ENCODE measurements at regions not wholly inside any gene's neighbourhood (a gene's known extent, or its start where the extent isn't known, plus 50 kb on each side); places are given as distances from the start of the nearest gene placed in this dataset.

DNA sequence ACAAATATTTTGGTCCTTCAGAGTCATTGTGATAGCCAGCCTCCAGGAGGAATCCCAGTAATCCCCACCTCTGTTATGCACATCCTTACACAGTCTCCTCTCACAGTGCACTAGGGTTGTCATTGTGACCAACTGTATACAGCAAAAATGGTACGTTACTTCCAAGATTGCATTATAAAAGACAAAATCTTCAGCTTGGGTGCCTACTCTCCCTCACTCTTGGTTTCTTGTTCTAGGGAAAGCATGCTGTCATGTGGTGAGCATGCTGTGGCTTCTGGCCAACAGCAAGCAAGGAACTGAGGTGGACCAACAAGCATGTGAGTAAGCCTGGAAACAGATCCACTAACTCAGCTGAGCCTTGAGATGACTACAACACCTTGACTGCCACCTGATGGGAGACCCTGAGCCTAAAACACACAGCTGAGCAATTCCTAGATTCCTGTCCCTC is 130.1 kb upstream of the DST start:
- DNase-seq (ENCODE audit: low read depth in 2 of 3, low spot score in 2 of 3): no peak

DNA sequence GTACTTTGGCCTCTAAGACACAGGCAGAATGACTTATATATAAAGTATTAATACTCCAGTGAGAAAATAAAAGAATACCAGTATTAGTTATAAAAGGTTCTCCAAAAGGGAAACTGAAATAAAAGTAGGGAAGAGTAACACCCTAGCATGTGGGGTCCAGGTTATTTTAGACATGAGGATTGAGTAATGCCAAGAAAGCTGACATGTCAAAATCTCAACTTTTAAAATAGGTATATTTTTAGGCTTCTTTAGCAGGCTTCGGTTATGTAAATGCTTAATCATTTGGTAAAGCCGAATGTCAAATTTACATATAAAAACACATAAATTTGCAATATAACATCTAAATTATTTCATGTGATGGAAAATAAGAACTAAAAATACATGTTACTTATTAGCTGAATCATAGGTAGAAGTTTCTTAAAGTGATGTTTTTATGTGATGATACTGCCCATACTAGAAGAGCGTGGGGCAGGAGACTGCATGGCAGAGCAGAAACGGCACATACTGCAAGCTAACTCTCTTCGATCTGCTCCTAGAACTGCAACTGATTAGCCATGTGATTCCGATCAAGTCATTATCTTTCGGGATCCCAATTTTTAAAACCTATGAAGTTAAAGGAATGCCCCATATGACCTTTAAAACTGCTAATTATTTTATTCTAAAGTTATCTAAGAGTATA is 129.4 kb upstream of the DST start:
- no peak for DNase-seq (ENCODE audit: low read depth in 2 of 3, low spot score in 2 of 3)

DNA sequence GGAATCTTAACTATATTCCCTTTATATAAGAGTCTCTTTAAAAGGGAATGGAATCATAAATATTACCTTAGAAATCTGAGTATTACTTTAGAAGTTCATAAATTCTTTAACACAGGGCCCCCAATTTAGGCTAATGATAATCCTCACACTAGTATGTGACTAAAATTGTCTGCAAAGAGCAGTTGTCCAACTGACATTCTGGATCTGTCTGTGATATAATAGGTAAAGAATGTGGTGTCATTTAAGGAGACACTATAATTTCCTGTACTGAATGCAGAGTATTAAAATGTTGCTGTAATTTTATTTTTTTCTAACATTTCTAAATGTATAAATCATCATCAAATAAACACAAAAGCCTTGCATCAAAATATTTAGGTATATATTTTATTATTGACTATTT is 128.5 kb upstream of the DST start:
- DNase-seq (ENCODE audit: low read depth in 2 of 3, low spot score in 2 of 3): no peak

DNA sequence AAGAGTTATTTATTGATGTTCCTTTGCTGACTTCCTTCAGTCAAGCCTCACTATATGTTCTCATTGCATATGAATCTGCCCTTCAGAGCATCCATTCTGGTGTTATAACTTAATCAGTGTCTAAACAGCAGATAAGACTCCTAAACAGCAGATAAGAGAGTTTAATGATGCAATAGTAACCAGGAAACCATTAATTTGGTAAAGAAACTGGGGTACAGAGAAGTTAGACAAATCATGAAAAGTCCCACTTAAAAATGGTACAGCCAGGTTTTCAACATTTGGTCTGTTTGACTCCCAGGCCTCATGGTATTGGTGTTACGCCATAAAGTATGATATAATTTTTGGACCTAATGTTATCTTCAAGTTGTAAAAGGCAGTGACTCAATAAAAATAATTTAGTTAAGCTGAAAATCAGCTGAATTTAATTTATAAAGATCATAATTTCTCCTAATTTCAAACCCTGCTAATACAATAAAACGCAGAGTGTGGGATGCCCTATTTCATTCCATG is 127.4 kb upstream of the DST start:
- DNase-seq (ENCODE audit: low read depth in 2 of 3, low spot score in 2 of 3): no peak

DNA sequence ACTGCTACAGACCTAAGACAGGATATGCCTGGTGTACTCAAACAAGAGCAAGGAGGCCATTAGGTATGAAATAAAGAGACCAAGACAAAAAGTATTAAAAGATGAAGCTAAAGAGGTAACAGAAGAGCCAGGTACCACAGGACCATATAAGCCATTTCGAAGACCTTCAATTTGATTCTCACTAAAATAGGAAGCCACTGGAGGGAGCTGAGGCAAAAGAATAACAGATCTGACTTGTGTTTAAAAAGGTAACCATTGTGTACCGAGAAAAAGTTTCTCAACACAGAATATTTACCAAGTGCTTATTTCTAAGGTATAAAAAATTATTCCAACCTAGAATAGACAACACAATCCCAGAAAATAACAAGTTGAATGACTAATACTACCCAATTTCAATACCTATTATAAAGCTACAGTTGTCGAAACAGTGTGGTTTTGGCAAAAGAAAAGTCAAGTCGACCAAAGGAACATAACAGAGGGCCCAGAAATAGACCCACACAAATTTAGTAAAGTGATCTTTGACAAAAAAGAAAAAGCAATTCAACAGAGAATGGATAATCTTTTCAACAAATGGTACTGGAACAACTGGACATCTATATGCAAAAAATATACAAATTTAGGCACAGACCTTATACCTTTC is 125.3 kb upstream of the DST start:
- peak in 1 of 3 donors; percentile 56 for DNase-seq (ENCODE audit: low read depth in 2 of 3, low spot score in 2 of 3)

DNA sequence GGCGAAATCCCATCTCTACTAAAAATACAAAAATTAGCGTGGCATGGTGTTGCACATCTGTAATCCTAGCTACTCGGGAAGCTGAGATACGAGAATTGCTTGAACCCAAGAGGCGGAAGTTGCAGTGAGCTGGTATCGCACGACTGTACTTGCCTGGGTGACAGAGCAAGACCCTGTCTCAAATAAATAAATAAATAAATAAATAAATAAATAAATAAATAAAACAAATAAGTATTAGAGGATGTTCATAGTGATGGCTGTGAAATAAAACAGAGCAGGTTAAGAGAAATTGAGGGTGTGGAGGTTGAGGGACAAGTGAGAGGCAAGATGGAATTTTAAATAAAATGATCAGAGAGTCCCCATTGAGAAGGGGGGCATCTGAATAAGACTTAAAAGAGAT is 124.7 kb upstream of the DST start:
- no peak for DNase-seq (ENCODE audit: low read depth in 2 of 3, low spot score in 2 of 3)

DNA sequence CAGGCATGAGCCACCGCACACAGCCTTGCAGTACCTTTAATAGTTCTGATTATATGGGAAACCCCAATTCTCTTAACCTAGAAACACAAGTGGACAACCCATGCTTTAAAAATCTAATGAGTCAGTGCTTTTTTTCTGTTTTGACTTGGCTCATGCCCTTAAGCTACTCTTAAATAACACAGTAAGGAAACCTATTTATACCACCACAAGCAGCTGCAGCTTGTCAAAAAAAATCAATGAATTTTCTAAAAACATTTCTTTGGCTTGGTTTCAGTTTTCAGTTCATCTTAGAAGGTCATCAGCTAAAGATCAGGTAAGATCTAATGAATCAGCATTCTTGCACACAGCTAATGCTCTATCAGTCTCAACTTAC is 124.1 kb upstream of the DST start:
- no peak for DNase-seq (ENCODE audit: low read depth in 2 of 3, low spot score in 2 of 3)

DNA sequence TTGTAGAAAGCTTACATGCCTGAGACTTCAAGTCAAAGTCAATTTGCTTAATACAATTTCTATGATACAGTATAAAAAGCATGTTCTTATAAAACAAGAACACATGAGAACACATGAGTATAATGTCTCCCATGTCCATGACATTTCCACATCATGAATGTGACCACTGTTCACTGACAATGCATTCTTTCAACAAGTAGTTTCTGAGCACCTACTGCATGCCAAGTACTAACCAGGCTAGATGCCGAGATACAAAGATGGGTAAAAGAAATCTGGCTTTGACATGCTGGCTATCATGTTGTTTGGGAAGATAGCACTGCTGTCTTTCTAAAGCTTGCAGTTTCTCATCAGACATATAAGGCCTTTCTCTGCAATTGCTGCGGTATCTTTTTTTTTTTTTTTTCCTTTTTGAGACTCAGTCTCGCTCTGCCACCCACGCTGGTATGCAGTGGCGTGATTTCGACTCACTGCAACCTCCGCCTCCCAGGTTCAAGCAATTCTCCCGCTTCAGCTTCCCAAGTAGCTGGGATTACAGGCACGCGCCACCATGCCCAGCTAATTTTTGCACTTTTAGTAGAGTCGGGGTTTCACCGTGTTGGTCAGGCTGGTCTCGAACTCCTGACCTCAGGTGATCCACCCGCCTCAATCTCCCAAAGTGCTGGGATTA is 123.6 kb upstream of the DST start:
- DNase-seq (ENCODE audit: low read depth in 2 of 3, low spot score in 2 of 3): no peak

DNA sequence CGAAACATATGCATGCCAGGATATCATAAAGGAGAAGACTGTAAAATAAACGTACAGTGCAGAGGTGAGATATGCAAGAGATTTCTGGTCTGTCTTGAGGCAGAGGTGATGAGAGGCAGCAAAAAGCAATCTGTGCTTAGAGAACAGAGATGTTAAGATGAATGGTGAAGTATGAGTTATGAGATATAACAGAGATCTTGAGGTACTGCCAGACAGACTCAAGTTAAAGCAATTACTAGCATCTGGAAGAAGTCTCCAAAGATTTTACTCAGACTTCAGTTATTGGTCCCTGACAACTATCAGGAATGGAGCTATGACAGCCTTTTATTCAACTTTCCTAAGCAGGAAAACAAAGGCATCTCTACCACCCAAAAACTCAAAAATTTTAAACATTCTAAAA is 122.8 kb upstream of the DST start:
- no peak for DNase-seq (ENCODE audit: low read depth in 2 of 3, low spot score in 2 of 3)

DNA sequence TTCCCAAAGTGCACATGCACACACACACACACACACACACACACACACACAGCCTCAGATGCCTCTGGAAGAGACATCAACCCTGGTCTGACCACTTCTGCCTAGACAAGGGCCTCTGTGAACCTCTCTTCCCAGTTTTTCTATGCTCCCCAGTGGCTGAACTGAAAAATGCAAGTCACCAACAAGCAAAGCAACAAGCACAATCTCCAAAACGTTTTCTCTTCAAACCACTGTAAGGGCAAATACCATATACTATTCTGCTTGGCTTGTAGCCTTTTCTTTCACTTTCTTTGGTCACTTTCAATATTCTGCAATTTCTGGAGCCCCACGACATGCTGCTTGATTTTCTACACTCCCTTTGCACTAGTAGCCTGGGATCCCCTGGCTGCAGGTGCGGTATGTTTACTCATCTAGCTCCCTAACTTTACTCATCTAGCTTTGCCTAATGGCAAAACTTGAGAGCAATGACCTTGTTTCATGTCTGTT is 121.4 kb upstream of the DST start:
- peak in 2 of 3 donors; percentile 41 to 46 for DNase-seq (ENCODE audit: low read depth in 2 of 3, low spot score in 2 of 3)

DNA sequence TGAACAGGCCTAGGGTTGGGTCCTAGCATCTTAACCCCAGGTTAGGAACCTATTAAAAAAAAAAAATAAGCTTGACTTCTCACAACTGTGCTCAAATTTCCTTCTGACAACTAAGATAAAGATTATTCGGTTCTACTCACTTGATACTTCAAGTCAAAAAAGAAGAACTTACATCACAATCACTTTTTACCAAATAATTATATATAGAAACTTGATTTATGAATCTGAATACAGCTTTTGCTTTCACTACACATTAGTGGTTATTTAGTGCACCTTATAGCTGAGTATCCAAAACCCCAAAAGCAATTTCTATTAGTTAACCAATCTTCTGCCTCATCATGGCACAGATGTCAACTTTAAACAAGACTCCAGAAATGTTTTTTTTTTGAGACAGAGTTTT is 119.0 kb upstream of the DST start:
- DNase-seq (ENCODE audit: low read depth in 2 of 3, low spot score in 2 of 3): peak in 1 of 3 donors; percentile 25

DNA sequence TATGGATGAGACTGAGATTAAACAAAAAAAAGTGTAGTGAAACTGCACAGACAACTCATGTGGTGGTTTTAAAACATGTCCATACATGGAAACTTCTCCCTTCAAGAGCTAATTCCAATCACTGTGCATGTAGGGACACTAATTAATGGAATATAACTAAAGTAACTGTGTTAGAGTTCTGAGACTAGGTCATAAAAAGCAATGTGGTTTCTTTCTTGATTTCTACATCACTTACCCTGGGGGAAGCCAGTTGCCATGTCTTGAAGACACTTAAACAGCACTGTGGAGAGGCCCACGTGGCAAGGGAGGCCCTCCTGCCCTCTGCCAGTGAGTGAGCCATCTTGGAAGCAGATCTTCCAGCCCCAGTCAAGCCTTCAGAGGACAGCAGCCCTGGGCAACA is 118.2 kb upstream of the DST start:
- DNase-seq (ENCODE audit: low read depth in 2 of 3, low spot score in 2 of 3): no peak

DNA sequence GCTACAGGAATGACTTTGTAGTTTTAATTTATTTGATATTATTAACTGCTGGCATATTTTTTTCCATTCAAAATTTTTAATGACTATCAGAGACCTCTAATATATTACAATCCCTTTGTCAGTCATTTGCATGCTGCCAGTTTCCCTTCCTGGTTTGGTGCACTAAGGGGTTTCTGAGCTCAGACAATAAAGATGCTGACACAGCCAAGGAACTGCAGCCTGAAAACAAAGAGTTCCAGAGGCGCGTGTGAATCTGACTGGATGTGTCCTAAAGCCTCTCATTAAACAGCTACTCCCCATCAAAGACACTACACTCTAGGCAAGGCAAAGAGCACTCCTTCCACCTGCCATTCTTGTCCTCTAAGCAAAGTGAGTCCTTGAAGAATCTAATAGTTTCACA is 116.8 kb upstream of the DST start:
- DNase-seq (ENCODE audit: low read depth in 2 of 3, low spot score in 2 of 3): no peak

DNA sequence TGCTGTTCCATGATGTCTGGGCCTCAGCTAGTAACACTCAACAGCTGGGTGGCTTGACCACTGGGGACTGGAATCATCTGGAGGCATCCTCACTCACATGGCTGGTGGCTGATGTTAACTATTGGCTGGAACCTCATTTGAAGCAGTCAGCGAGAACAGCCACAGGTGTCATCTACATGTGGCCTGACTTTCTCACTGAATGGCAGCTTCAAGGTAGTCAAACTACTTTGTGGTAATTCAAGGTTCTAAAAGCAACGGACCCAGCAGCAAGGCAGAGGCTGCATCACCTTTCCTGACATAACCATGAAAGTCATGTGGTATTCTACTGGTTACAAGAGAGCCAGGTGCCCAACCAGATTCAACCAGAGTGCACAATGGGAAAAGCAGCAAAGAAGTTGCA is 115.9 kb upstream of the DST start:
- DNase-seq (ENCODE audit: low read depth in 2 of 3, low spot score in 2 of 3): no peak

DNA sequence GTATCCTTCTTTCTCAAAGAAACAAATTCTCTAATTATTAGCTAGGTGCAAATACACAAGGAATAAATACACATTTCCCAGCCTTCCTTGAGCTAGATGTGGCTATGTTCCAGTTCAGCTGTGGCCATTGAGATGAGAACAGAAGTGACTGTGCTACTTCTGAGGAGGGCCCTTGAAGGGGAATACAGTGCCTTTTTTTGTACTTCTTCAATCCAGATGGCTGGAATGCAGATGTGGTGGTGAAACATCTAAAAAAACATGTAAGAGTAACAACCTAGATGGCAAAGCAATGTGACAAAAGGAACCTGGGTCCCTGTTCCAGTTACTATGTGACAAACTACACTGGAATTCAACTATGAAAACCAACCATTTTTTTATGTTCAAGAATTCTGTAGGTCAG is 115.4 kb upstream of the DST start:
- no peak for DNase-seq (ENCODE audit: low read depth in 2 of 3, low spot score in 2 of 3)

DNA sequence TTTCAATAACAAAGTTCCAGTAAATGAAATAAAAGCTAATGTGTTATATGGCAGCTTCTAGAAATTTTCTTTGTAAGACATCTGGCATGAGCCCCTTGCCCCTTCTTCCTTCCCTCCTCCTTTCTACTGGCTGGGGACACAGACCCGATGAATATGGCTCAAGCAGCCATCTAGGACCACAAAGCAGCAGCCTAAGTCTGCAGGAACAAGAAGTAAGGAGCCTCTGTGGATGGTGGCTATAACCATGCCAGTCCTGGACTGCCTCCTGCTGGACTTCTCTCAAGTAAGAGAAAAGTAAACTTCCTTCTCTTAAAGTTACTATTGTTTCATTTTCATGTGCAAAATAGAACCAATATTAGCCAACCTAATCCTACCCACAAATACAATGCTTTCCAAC is 114.9 kb upstream of the DST start:
- DNase-seq (ENCODE audit: low read depth in 2 of 3, low spot score in 2 of 3): peak in 2 of 3 donors; percentile 62 to 75

DNA sequence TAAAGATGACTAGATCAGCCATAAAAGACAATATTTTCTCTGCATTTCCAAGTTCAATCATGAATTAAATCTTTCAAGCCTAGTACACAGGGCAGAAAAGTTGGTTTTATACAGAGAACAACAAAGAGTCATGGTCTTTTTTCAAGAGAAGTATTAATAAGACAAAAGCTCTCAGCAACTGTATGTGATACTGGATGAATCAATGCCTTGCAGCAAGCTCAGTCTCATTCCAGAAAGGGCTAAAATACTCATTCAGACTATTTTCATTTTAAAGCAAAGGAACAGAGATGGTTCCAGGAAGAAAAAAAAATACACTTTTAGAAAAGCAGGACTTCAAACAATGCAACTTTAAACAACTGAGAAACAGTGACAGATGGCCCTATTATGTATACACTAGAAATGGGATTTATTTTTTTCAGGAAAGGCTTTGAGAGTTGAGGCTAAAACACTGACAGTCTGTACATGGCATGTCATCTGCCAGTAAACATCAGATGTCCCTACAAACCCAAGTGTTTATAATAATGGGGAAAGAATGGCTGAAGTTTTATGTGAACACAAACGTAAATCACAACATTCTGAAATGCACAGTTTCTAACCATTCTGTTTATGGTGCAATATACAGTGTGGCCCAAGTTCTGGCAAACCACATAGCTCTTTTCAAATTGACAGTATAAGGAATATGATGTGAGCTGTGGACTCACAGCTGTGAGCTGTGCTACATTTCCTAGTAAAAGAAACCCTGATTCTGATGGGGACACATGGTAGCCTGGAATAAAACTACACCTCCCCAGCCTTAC is 114.3 kb upstream of the DST start:
- no peak for DNase-seq (ENCODE audit: low read depth in 2 of 3, low spot score in 2 of 3)

DNA sequence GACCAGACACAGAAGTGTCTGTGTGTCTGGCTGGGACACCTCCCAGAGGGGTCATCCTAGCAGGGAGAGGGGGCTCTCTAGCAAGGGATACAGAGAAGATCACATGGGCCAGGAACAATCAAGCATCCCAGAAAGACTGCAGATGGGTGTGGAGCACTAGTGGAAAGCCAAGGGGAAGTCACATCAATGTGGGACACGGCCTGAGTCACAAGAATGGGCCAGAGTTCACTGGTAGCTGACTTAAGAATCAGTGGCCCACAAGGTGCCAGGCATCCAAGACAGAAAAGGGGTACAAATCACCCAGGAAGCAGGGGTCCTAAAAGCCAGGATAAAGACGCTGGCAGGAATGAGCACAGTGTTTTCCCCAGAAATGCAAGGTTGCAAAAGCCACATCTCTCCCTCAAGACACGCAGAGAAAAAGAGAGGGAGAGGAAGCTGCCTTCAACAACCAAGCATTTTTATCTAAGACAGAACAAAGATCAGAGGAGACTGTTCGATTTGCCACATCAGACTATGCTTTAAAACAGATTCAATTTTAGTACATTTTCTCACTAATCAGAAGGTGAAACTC is 113.6 kb upstream of the DST start:
- no peak for DNase-seq (ENCODE audit: low read depth in 2 of 3, low spot score in 2 of 3)

DNA sequence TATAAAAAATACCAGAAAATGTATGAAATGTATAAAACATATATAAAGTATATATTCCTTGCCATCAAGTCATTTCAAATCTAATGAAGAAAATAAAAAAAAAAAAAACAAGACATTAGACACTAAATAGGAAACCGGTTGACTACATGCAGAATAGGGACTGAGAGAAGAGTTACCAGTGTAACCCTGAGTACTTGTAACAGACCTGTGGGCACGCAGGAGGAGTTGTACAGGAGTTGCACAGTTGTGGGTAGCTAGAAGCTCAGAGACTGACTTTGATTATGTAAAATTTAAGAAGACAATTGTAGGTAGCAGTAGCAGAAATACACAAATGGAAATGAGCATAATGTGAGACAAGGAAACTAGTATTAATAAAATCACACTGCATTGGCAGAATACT is 112.4 kb upstream of the DST start:
- no peak for DNase-seq (ENCODE audit: low read depth in 2 of 3, low spot score in 2 of 3)

DNA sequence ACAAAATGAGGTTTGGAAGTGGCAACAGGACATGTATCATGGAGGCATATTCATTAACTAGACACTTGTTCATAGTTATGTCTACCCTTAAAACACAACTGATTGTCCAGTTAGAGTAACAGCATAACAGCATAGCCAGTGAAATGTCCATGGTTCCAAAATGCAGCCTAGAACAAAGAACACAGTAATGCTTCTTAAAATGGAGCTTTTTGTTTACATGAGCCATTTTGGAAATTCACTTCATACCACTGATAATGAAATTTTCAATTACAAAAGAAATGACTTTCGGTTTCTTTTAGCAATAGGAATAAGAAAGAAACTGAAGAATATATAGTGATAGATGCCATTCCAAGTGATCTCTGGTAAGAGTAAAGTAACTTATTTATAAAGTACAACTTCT is 111.1 kb upstream of the DST start:
- peak in 1 of 3 donors; percentile 12 for DNase-seq (ENCODE audit: low read depth in 2 of 3, low spot score in 2 of 3)

DNA sequence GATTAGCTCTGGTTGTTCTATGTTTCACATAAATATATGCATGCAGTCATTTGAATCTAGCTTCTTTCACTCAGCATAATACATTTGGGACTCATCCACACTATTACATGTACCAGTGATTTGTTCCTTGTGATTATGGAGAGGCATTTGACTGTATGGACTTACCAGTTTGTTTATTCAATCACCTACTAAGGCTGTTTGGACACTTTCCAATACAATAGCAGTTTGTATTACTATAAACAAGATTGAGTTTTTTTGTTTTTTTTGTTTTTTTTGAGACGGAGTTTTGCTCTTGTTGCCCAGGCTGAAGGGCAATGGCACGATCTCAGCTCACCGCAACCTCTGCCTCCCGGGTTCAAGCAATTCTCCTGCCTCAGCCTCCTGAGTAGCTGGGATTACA is 109.8 kb upstream of the DST start:
- DNase-seq (ENCODE audit: low read depth in 2 of 3, low spot score in 2 of 3): no peak
